Transverse colon (tissue), 4 donors: ENCODE measurements at regions not wholly inside any gene's neighbourhood (a gene's known extent, or its start where the extent isn't known, plus 50 kb on each side); places are given as distances from the start of the nearest gene placed in this dataset.

ENCODE experiments used
- DNase-seq: peaks from one replicate; pipeline ENCODE4 v3.0.0-alpha.2; 2019
- H3K27ac ChIP-seq, 4 donors: fragments of 200-600 bp; sonication (generic); 2 replicates each; pipeline ENCODE4 v1.5.1; 2016 to 2018; ENCODE audit warnings: inconsistent platforms in 4 of 4
- H3K27me3 ChIP-seq: fragments of 200-600 bp; sonication (generic); 2 replicates; pipeline ENCODE4 v1.5.1; 2017; ENCODE audit warnings: inconsistent platforms
- H3K36me3 ChIP-seq, 4 donors: fragments of 200-600 bp; sonication (generic); 2 replicates each; pipeline ENCODE4 v1.5.1; 2017 to 2019; ENCODE audit warnings: inconsistent platforms in 4 of 4
- H3K4me1 ChIP-seq, 4 donors: fragments of 200-600 bp; sonication (generic); 2 replicates each; pipeline ENCODE4 v1.5.1; 2017 to 2020; ENCODE audit warnings: inconsistent platforms in 4 of 4
- H3K4me3 ChIP-seq, 4 donors: fragments of 200-600 bp; sonication (generic); 1 replicate in 1 of 4; 2 replicates in 3 of 4; pipeline versions ENCODE4 v1.5.1 to v1.6.1; 2017 to 2019; ENCODE audit warnings: inconsistent platforms in 4 of 4
- H3K9me3 ChIP-seq, 2 donors: fragments of 200-600 bp; sonication (generic); 2 replicates each; pipeline ENCODE4 v1.5.1; 2017 to 2019; ENCODE audit warnings: inconsistent platforms in 2 of 2
- CTCF ChIP-seq, 5 experiments: fragments of 200-600 bp in 3 of 5; fragments of 450-650 bp in 2 of 5; sonication (generic) in 3 of 5; IDR thresholded peaks; 1 replicate in 2 of 5; 2 replicates in 3 of 5; pipeline ENCODE4 v1.5.1; 2016 to 2017; ENCODE audit warnings: antibody characterized with exemption in 5 of 5, inconsistent platforms in 3 of 5, mild to moderate bottlenecking in 2 of 5, moderate library complexity in 1 of 5
- EP300 ChIP-seq: sonication (generic); formaldehyde crosslinking; IDR thresholded peaks from one replicate; pipeline ENCODE4 v1.6.1; 2017; ENCODE audit warnings: antibody characterized with exemption, low read depth
- POLR2A ChIP-seq: fragments of 450-650 bp; IDR thresholded peaks from one replicate; pipeline ENCODE4 v1.6.1; 2016; ENCODE audit warnings: antibody characterized with exemption, mild to moderate bottlenecking, moderate library complexity
- POLR2AphosphoS5 ChIP-seq, 3 donors: sonication (generic); formaldehyde crosslinking; IDR thresholded peaks; one replicate each; pipeline ENCODE4 v1.6.1; 2016; ENCODE audit warnings: antibody characterized with exemption in 3 of 3
- WGBS, 2 donors: methylation state at CpG; one replicate each; pipeline ENCODE4 v1.1.5; 2018; ENCODE audit warnings: low coverage in 1 of 2; 5-methylcytosine and 5-hydroxymethylcytosine counted together
- in situ Hi-C, 4 donors: fragments of 200-750 bp; cut with MboI; loops; one replicate each; pipeline versions ENCODE4 v1.15.0 to v1.15.1; 2017; ENCODE audit warnings: low sequenced_read_pairs in 3 of 4, low pct_ligation_motif_present in 1 of 4, low pct_unique_long_range_greater_than_20kb in 1 of 4
- intact Hi-C: fragments of 100-400 bp; cut with DNase I; formaldehyde crosslinking; loops from one replicate; pipeline ENCODE4 v1.15.1; 2023; ENCODE audit warnings: low total_unique reads

GRCh38 chr6:2354138-2354491 is 108.7 kb upstream of the GMDS start:
- in situ Hi-C loops: loop anchor here in 3 of 4 donors (5.0 to 25.0 kb wide), 4 partner anchors 137 to 759 kb away; no protein-coding TSS in a partner anchor
- Histone ChIP-seq H3K9me3 (no peaks in the 10 kb centered on the region), H3K4me1 (peaks cover 0 to 8% (median 0%) of the 10 kb centered on the region in 4 donors), H3K27me3 (no peaks in the 10 kb centered on the region), H3K36me3 (no peaks in the 10 kb centered on the region), H3K4me3 (no peak overlapping the region), H3K27ac (no peak overlapping the region)
- no peak for DNase-seq
- intact Hi-C loops: loop anchor here (5.0 kb wide), 1 partner anchor 757 kb away; no protein-coding TSS in a partner anchor
- whole genome bisulfite sequencing, 2 donors: 54 to 55% methylated on average over 6 of the region's 6 CpGs
- TF ChIP-seq CTCF (IDR thresholded peaks at IDR 0.05) (peak in 1 of 5 experiments; percentile 2), EP300 (no peak), POLR2A (no peak), POLR2AphosphoS5 (IDR thresholded peaks at IDR 0.05) (no peak)

DNA sequence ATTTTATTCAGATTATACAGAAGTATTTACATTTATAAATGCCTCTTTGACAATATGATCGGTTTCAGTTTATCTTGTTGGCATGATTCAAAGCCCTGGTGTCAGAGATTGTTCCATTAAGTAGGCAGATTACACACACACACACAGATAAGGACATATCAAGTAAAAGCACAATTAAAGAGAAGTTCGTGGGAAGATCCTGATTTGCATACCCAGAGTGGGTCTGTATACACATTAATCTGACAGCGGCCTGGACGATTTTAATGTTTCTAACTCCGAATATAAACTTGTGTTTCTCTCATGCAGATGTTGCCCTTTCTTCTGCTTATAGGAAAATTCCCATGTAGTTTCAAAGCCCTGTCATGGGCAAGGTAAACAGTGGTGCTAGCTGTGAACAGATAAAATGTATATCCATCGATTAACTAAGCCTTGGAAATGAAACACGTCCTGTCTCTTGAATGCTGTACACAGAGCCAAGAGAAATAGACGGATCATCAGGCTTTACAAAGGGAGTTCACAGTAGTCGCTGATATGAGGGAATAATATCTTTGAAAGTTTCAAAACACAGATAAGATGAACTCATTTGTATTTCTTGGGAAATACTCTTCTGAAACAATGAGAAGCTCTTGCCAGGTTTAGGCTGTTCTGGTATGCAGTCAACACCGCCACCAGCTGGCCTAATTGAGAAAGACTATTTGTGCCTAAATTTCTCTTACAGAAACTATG is 108.2 kb upstream of the GMDS start:
- WGBS, 2 donors: 53 to 56% methylated on average over 9 to 10 of the region's 10 CpGs
- in situ Hi-C loops (loop anchor here in 3 of 4 donors (5.0 to 25.0 kb wide), 4 partner anchors 136 to 759 kb away; no protein-coding TSS in a partner anchor), intact Hi-C loops (loop anchor here (5.0 kb wide), 1 partner anchor 756 kb away; no protein-coding TSS in a partner anchor)
- Histone ChIP-seq H3K4me3 (no peak overlapping the region), H3K36me3 (no peaks in the 10 kb centered on the region), H3K27me3 (no peaks in the 10 kb centered on the region), H3K27ac (no peak overlapping the region), H3K9me3 (no peaks in the 10 kb centered on the region), H3K4me1 (peaks cover 0 to 8% (median 0%) of the 10 kb centered on the region in 4 donors)
- TF ChIP-seq CTCF (IDR thresholded peaks at IDR 0.05): peak; percentile 71 to 83 (median 81)
- TF ChIP-seq POLR2AphosphoS5 (IDR thresholded peaks at IDR 0.05): no peak
- DNase-seq: peak; percentile 78

GRCh38 chr6:2351807-2352431 is 106.5 kb upstream of the GMDS start:
- in situ Hi-C loops: loop anchor here in 3 of 4 donors (5.0 to 25.0 kb wide), 4 partner anchors 135 to 757 kb away; no protein-coding TSS in a partner anchor
- WGBS, 2 donors: 89 to 92% methylated on average over 3 to 4 of the region's 4 CpGs
- Histone ChIP-seq H3K4me1 (peaks cover 0 to 8% (median 0%) of the 10 kb centered on the region in 4 donors), H3K27ac (no peak overlapping the region), H3K9me3 (no peaks in the 10 kb centered on the region), H3K4me3 (no peak overlapping the region), H3K36me3 (no peaks in the 10 kb centered on the region), H3K27me3 (no peaks in the 10 kb centered on the region)
- no peak for DNase-seq
- intact Hi-C loops: loop anchor here (5.0 kb wide), 1 partner anchor 755 kb away; no protein-coding TSS in a partner anchor
- TF ChIP-seq EP300 (no peak), CTCF (IDR thresholded peaks at IDR 0.05) (no peak), POLR2A (no peak), POLR2AphosphoS5 (IDR thresholded peaks at IDR 0.05) (no peak)

- no peak for DNase-seq
- in situ Hi-C loops (loop anchor here in 3 of 4 donors (5.0 to 25.0 kb wide), 4 partner anchors 134 to 756 kb away; no protein-coding TSS in a partner anchor), intact Hi-C loops (loop anchor here (5.0 kb wide), 1 partner anchor 754 kb away; no protein-coding TSS in a partner anchor)
- H3K27me3 ChIP-seq: no peaks in the 10 kb centered on the region
- H3K27ac ChIP-seq: no peak overlapping the region
- H3K9me3 ChIP-seq: no peaks in the 10 kb centered on the region
- peaks cover 0 to 8% (median 0%) of the 10 kb centered on the region in 4 donors for H3K4me1 ChIP-seq
- H3K4me3 ChIP-seq: no peak overlapping the region
- TF ChIP-seq POLR2AphosphoS5 (IDR thresholded peaks at IDR 0.05) (no peak), EP300 (no peak), CTCF (IDR thresholded peaks at IDR 0.05) (no peak), POLR2A (no peak)
- WGBS, 2 donors: 50 to 73% methylated on average over 2 to 5 of the region's 5 CpGs
- no peaks in the 10 kb centered on the region for H3K36me3 ChIP-seq
Observed at GRCh38 chr6:2351090-2351489, 105.7 kb upstream of the GMDS start.
